Endothelial cell (in vitro differentiated cells): ENCODE measurements at regions not wholly inside any gene's neighbourhood (a gene's known extent, or its start where the extent isn't known, plus 50 kb on each side); places are given as distances from the start of the nearest gene placed in this dataset.

Experiments used
- DNase-seq: peaks from one replicate; pipeline ENCODE4 v3.0.0; 2021; ENCODE audit warnings: low spot score
- H3K27ac Mint-ChIP-seq: one replicate; pipeline ENCODE4 v1.8.0; 2021; ENCODE audit warnings: mixed read lengths, inconsistent platforms; ENCODE audit not compliant: unreplicated experiment
- H3K27me3 Mint-ChIP-seq: one replicate; pipeline ENCODE4 v1.8.0; 2021; ENCODE audit warnings: mild to moderate bottlenecking, moderate library complexity, mixed read lengths, inconsistent platforms; ENCODE audit not compliant: unreplicated experiment
- H3K36me3 Mint-ChIP-seq: one replicate; pipeline ENCODE4 v1.8.0; 2021; ENCODE audit warnings: mild to moderate bottlenecking, low read depth, mixed read lengths, inconsistent platforms; ENCODE audit not compliant: unreplicated experiment
- H3K4me1 Mint-ChIP-seq: one replicate; pipeline ENCODE4 v1.8.0; 2021; ENCODE audit warnings: mild to moderate bottlenecking, mixed read lengths, inconsistent platforms; ENCODE audit not compliant: unreplicated experiment
- H3K4me3 Mint-ChIP-seq: one replicate; pipeline ENCODE4 v1.8.0; 2021; ENCODE audit warnings: mild to moderate bottlenecking, mixed read lengths, inconsistent platforms; ENCODE audit not compliant: unreplicated experiment
- H3K9me3 Mint-ChIP-seq: one replicate; pipeline ENCODE4 v1.8.0; 2021; ENCODE audit warnings: mixed read lengths, inconsistent platforms; ENCODE audit not compliant: unreplicated experiment
- TF ChIP-seq, protein P1 (sequence below): fragments of 200-600 bp; sonication (generic); IDR thresholded peaks from one replicate; pipeline ENCODE4 v1.5.0; 2021; ENCODE audit warnings: antibody characterized with exemption; ENCODE audit not compliant: unreplicated experiment

DNA sequence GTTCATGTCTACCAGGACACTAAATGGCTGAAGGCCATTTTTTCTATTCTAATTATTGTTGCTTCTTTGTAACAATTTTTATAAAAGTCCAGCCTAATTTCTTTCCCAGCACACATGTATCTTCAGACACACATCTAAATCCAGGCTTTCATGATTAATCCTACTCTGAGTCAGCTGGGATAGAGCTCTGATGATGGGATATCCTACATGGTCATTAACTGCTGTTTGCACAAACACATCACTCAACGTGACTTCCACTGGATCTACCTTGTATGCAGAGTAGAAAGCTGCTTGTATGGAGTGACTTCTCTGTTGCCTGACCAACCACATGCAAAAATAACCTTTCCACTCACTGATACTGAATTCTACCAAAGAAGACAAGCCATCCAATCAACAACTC lies 260.9 kb downstream of the AHR start:
- Mint-ChIP-seq H3K9me3 (no peaks in the 10 kb centered on the region), H3K27me3 (peaks cover 2% of the 10 kb centered on the region), H3K36me3 (no peaks in the 10 kb centered on the region), H3K27ac (no peak overlapping the region), H3K4me1 (no peaks in the 10 kb centered on the region), H3K4me3 (no peak overlapping the region)
- TF ChIP-seq, protein P1, sequence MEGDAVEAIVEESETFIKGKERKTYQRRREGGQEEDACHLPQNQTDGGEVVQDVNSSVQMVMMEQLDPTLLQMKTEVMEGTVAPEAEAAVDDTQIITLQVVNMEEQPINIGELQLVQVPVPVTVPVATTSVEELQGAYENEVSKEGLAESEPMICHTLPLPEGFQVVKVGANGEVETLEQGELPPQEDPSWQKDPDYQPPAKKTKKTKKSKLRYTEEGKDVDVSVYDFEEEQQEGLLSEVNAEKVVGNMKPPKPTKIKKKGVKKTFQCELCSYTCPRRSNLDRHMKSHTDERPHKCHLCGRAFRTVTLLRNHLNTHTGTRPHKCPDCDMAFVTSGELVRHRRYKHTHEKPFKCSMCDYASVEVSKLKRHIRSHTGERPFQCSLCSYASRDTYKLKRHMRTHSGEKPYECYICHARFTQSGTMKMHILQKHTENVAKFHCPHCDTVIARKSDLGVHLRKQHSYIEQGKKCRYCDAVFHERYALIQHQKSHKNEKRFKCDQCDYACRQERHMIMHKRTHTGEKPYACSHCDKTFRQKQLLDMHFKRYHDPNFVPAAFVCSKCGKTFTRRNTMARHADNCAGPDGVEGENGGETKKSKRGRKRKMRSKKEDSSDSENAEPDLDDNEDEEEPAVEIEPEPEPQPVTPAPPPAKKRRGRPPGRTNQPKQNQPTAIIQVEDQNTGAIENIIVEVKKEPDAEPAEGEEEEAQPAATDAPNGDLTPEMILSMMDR, result no peak
- DNase-seq, result no peak

DNA sequence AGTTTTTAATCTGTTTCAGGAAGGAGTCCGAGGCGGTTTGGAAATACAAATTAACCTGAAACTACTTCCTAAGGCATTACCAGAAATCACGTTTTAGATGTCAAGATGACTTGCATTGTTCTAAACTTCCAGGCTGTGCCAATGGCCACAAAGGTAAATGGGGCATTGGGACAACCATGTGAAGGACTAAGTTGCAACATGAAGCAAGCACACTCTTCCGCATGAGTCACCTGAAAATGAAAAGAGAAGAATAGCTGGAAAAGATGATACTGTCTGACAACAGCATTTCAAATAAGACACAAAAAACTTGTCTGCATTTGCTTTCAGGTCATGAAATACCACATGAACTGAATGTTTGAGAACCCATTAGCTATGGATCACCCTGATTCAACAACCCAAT lies 262.1 kb downstream of the AHR start:
- H3K4me1 Mint-ChIP-seq, result no peaks in the 10 kb centered on the region
- no peaks in the 10 kb centered on the region for H3K36me3 Mint-ChIP-seq
- no peak overlapping the region for H3K4me3 Mint-ChIP-seq
- DNase-seq, result no peak
- H3K27ac Mint-ChIP-seq, result no peak overlapping the region
- H3K27me3 Mint-ChIP-seq, result peaks cover 2% of the 10 kb centered on the region
- TF ChIP-seq, protein P1, result no peak
- no peaks in the 10 kb centered on the region for H3K9me3 Mint-ChIP-seq

DNA sequence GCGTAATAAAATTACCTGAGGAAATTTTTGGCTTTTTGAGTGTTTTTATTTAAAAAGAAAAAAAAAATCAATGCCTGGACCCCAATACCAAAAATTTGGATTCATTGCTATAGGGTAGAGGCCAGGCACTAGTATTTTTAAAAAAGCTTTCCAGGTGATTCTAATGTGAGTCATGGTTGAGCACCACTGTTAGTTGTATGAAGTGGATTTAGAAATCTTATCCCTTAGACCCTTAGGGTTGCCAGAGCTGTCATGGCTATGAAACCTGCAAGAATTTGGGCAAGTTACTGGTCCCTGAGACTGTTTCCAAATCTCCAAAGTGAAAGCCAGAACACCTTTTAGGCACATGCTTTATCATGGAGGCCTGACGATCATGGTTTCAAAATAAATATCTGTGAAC lies 262.5 kb downstream of the AHR start:
- Mint-ChIP-seq H3K9me3 (no peaks in the 10 kb centered on the region), H3K27ac (no peak overlapping the region), H3K36me3 (no peaks in the 10 kb centered on the region), H3K27me3 (no peaks in the 10 kb centered on the region), H3K4me3 (no peak overlapping the region), H3K4me1 (no peaks in the 10 kb centered on the region)
- DNase-seq, result no peak
- TF ChIP-seq, protein P1, result no peak

DNA sequence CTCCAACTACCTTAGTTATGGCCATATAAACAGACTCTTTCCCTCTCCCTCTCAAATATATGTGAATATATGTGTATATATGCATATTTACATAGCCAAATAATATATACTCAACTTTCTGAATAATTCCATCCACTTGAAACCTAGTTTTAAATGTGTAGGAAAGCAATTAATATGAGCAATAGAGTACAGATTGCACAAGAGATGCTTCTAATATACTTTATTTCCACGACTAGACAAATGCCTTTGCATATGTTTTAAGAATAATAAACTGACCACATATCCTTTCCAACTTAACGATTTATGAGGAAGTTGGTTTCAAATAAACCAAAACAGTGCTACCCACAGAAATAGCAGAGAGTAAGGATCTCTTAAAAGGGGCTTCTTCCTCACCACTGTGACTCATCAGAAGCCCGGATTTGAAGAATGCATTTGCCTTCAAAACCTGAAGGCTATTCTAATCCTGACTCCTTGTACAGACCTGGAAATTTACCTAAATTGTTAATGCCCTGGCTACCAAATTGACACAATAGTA lies 266.3 kb downstream of the AHR start:
- no peaks in the 10 kb centered on the region for H3K27me3 Mint-ChIP-seq
- no peaks in the 10 kb centered on the region for H3K9me3 Mint-ChIP-seq
- no peaks in the 10 kb centered on the region for H3K4me1 Mint-ChIP-seq
- no peak overlapping the region for H3K4me3 Mint-ChIP-seq
- TF ChIP-seq, protein P1, result no peak
- DNase-seq, result no peak
- H3K27ac Mint-ChIP-seq, result no peak overlapping the region
- H3K36me3 Mint-ChIP-seq, result no peaks in the 10 kb centered on the region

DNA sequence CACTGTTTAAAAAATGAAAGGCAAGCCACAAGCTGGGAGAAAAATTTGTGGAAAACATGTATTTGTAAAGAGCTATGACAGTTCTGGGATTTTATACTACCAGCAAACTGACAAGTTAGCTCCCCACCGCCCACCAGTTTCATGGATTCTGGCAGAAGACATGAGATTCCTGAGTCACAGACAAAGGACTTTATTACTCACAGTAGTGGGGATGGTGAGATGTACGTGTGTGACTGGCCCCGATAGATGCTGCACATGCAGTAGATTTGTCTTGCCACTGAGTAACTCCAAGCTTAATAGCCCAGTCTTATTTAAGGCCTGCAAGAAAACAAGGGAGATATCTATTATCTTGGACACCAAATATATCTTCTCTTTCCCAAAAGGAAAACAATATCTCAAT lies 281.7 kb downstream of the AHR start:
- no peak for DNase-seq
- Mint-ChIP-seq H3K36me3 (no peaks in the 10 kb centered on the region), H3K27ac (no peak overlapping the region), H3K27me3 (peaks cover 2% of the 10 kb centered on the region), H3K9me3 (no peaks in the 10 kb centered on the region), H3K4me1 (no peaks in the 10 kb centered on the region), H3K4me3 (no peak overlapping the region)
- TF ChIP-seq, protein P1, result no peak
